Neutrophil (primary cell): ENCODE measurements at regions not wholly inside any gene's neighbourhood (a gene's known extent, or its start where the extent isn't known, plus 50 kb on each side); places are given as distances from the start of the nearest gene placed in this dataset.

Experiments
- H3K27ac ChIP-seq: fragments of 200-600 bp; sonication (generic); 2 replicates; pipeline ENCODE4 v1.5.1; 2016; ENCODE audit warnings: mild to moderate bottlenecking, moderate library complexity
- H3K27me3 ChIP-seq: fragments of 200-600 bp; sonication (generic); 2 replicates; pipeline ENCODE4 v1.6.0; 2016; ENCODE audit warnings: mild to moderate bottlenecking
- H3K36me3 ChIP-seq: fragments of 200-600 bp; sonication (generic); 2 replicates; pipeline ENCODE4 v1.5.1; 2017
- H3K4me1 ChIP-seq, 2 experiments: fragments of 200-600 bp in 1 of 2; sonication (generic) in 1 of 2; 1 replicate in 1 of 2; 2 replicates in 1 of 2; pipeline versions ENCODE4 v1.5.1 to v1.6.1; 2013 to 2016; ENCODE audit warnings: low read depth in 1 of 2, low read length in 1 of 2, mild to moderate bottlenecking in 1 of 2, moderate library complexity in 1 of 2; ENCODE audit not compliant: control insufficient read depth in 1 of 2, insufficient read depth in 1 of 2
- H3K4me3 ChIP-seq, 2 experiments: fragments of 200-600 bp in 1 of 2; sonication (generic) in 1 of 2; 1 replicate in 1 of 2; 2 replicates in 1 of 2; pipeline ENCODE4 v1.5.1; 2013 to 2016; ENCODE audit warnings: low read depth in 1 of 2, low read length in 1 of 2, mild to moderate bottlenecking in 1 of 2, moderate library complexity in 1 of 2
- H3K9me3 ChIP-seq: fragments of 200-600 bp; sonication (generic); 2 replicates; pipeline ENCODE4 v1.5.1; 2016
- CTCF ChIP-seq: fragments of 200-600 bp; sonication (generic); IDR thresholded peaks from 2 replicates; pipeline ENCODE4 v1.5.1; 2016; ENCODE audit warnings: antibody characterized with exemption

GRCh38 chr1:220983877-220984635, 104.8 kb downstream of the HLX start:
- no peak overlapping the region for H3K27ac ChIP-seq
- H3K27me3 ChIP-seq, result no peaks in the 10 kb centered on the region
- no peaks in the 10 kb centered on the region for H3K9me3 ChIP-seq
- H3K4me3 ChIP-seq, result no peak overlapping the region
- H3K4me1 ChIP-seq, result no peaks in the 10 kb centered on the region
- no peak for TF ChIP-seq CTCF
- no peaks in the 10 kb centered on the region for H3K36me3 ChIP-seq

GRCh38 chr1:220990427-220991339, 111.4 kb downstream of the HLX start:
- Histone ChIP-seq H3K4me1 (peaks cover 5 to 12% of the 10 kb centered on the region in 2 experiments), H3K36me3 (no peaks in the 10 kb centered on the region), H3K9me3 (no peaks in the 10 kb centered on the region), H3K4me3 (no peak overlapping the region), H3K27me3 (no peaks in the 10 kb centered on the region), H3K27ac (no peak overlapping the region)
- TF ChIP-seq CTCF, result no peak

GRCh38 chr1:220991506-220991905, 112.3 kb downstream of the HLX start:
- H3K27me3 ChIP-seq, result no peaks in the 10 kb centered on the region
- H3K9me3 ChIP-seq, result no peaks in the 10 kb centered on the region
- peaks cover 5 to 12% of the 10 kb centered on the region in 2 experiments for H3K4me1 ChIP-seq
- no peak overlapping the region for H3K4me3 ChIP-seq
- no peaks in the 10 kb centered on the region for H3K36me3 ChIP-seq
- TF ChIP-seq CTCF, result no peak
- no peak overlapping the region for H3K27ac ChIP-seq

GRCh38 chr1:220991959-220992704, 112.9 kb downstream of the HLX start:
- Histone ChIP-seq H3K9me3 (no peaks in the 10 kb centered on the region), H3K27me3 (no peaks in the 10 kb centered on the region), H3K4me1 (peaks cover 5 to 12% of the 10 kb centered on the region in 2 experiments), H3K36me3 (no peaks in the 10 kb centered on the region), H3K27ac (no peak overlapping the region), H3K4me3 (no peak overlapping the region)
- no peak for TF ChIP-seq CTCF

GRCh38 chr1:220992705-220993052, 113.4 kb downstream of the HLX start:
- H3K27me3 ChIP-seq, result no peaks in the 10 kb centered on the region
- H3K4me1 ChIP-seq, result peaks cover 5 to 12% of the 10 kb centered on the region in 2 experiments
- TF ChIP-seq CTCF, result no peak
- H3K9me3 ChIP-seq, result no peaks in the 10 kb centered on the region
- no peak overlapping the region for H3K27ac ChIP-seq
- H3K36me3 ChIP-seq, result no peaks in the 10 kb centered on the region
- H3K4me3 ChIP-seq, result no peak overlapping the region
